HepG2 (cell line): ENCODE measurements at regions not wholly inside any gene's neighbourhood (a gene's known extent, or its start where the extent isn't known, plus 50 kb on each side); places are given as distances from the start of the nearest gene placed in this dataset.

Source experiments
- CTCF ChIP-seq: sonication (generic); formaldehyde crosslinking; IDR thresholded peaks from 2 replicates; pipeline ENCODE4 v1.5.0; 2020; ENCODE audit warnings: mild to moderate bottlenecking, missing genetic modification reagents, moderate library complexity
- JUN ChIP-seq: sonication (generic); formaldehyde crosslinking; IDR thresholded peaks from 2 replicates; pipeline ENCODE4 v1.4.0; 2020; ENCODE audit warnings: mild to moderate bottlenecking, missing genetic modification reagents
- SIN3A ChIP-seq: IDR thresholded peaks from 2 replicates; pipeline ENCODE4 v1.6.1; 2011; ENCODE audit warnings: low read depth, mild to moderate bottlenecking, control low read depth, low read length, borderline replicate concordance

- TF ChIP-seq CTCF (CRISPR knock-in tag), result no peak
- TF ChIP-seq SIN3A, result no peak
- no peak for TF ChIP-seq JUN
Observed at GRCh38 chr3:184635126-184635525, 73.5 kb downstream of the EPHB3 start.
